Activated CD4-positive, alpha-beta T cell treated with anti-CD3 and anti-CD28 coated beads, Interleukin-10, Interleukin-2, amounts not matched to agents 100 ng/mL and 50 ng/mL, durations not matched to agents 16 hours and 8 hours (primary cell): ENCODE measurements at regions not wholly inside any gene's neighbourhood (a gene's known extent, or its start where the extent isn't known, plus 50 kb on each side); places are given as distances from the start of the nearest gene placed in this dataset.

Source experiments
- DNase-seq: peaks from one replicate; pipeline ENCODE4 v3.0.0-alpha.2; 2020

DNA sequence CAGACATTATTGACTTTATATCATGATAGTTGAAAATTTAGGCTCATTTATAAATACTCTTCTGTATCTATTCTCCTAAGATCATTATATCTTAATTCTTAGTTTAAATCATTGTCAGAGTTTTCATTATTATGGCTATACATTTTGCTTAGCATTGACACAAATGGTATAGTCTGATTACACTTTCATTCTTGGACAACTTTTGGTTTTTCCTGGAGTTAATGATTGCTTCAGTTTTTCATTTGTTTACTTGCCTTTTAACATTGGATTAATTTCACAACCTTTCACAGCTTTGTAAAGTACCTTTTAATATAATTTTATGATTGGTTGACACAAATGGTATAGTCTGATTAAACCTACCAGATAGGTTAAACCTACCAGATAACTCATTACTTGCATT is 298.2 kb downstream of the DYSF start:
- no peak for DNase-seq

DNA sequence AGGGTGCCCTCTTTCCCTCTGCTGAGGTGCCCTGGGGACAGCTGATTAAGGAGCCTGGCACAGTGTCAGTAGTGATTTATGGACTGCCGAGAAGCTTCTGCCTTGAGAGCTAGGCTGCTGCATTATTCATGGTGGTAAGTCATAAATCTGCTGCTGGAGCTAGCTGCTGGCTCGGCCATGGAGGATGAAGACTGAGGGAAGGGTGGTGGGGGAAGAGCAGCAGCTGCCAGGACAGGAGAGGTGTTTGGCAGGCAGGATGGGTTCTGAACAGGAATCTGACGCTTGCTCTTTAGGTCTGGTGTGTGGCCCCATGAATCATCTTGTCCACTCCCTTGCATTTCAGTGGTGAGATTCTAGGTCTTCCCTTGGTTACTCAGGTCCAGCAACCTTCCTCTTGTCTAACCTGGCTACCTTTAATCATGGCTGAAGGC is 296.3 kb downstream of the DYSF start:
- no peak for DNase-seq

- no peak for DNase-seq
Measured at GRCh38 chr2:71748227-71748626, 294.9 kb downstream of the DYSF start.

DNA sequence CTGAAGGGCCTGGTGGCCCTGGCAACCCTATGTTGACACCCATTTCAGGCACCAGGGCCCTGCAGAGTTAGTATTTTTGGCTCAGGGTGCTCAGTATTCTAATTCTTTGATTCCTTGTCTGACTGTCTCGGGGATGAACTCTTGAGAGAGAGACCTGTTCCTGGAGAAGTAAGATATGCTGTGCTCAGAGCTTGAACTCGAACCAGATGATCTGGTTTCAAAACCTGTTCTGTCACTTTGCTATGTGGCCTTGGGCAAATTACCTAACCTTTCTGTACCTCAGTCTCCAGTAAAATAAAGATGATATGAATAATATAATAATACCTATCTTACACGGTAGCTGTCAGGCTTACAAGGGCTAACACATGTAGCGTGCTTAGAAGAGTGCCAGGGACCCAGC is 294.2 kb downstream of the DYSF start:
- no peak for DNase-seq

DNA sequence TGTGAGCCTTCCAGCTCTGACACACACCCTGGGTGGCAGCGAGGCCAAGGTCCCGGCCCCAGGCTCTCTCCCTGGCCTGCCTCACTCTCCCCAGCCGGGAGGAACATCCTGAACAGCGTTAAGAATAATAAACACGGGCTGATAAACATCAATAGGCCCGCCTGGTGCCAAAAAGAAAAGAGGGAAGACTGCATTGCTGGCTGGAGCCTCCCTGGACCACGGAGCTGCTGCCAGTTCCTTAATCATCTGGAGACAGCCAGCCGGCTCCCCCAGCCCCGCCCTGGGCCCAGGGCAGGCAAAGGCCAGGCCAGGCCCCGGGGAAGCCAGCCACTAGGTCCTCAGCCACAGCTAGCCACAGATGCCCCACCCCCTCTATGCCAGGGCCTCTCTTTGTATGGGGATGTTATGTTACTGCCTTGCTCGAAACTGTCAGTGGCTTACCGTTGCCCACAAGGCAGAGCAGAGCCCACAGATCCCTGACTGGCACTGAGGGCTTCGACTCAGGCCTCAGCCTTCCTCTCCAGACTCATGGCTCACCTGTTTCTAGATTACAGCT is 293.7 kb downstream of the DYSF start:
- no peak for DNase-seq

- no peak for DNase-seq
Measured at GRCh38 chr2:71744781-71745180, 291.4 kb downstream of the DYSF start.

DNA sequence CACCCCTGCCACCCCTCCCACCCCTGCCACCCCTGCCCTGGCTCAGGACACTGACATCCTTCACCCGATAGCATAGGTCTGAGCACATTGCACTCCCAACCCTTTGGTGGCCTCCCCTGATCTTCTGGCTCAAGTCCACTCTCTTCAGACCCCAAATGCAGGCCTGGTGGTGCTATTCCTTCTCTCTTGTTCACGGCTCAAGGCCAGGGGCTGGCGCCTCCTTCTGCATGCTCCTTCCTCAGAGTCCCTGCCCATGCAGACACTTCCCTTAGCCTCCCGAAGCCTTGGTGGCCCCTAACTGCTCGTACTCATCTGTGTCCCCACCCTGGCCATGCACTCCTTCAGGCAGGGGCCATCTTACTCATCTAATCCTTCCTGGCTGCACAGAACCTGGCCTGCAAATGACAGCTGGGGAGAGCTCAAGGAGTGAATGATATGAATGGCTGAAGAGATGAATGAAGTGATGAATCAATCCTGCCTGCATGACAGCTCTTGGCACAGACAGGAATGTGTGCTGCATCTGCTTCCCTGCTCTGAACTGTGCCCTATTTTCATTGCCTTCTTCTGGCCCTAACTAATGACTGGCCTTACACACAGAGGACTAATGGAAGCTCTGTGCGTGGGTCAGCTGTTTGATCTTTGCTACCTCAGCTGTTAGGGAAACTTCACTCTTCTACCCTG is 290.8 kb downstream of the DYSF start:
- DNase-seq = no peak

DNA sequence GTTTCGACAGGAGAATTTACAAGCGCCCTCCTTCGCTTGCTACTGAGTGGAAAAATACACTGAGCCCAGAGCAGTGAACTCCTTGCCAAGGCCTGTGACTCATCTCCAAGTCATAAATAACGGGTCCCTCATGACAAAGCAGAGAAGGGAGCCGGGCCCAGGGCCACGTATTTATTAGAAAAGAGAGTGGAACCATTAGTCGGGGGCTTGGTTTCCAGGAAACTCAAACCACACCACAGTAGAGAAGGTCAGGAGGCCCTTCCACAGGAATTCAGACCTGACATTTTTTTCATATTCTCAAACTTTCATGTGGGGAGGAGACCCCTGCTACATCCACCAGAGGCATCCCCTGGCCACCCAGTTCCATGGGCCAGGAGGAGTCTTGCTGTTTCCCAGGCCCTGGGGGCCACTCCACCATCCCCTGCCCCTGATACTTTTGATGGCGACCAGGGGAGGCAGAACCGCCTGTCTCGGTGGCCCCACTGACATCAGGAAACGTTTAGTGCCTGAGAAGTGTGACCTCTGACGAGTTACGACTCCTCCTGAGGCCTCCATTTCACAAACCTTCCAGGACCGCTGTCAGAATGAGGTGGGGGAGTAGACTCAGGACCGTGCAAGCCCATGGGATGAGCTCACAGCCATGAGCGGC is 289.7 kb downstream of the DYSF start:
- DNase-seq = no peak

DNA sequence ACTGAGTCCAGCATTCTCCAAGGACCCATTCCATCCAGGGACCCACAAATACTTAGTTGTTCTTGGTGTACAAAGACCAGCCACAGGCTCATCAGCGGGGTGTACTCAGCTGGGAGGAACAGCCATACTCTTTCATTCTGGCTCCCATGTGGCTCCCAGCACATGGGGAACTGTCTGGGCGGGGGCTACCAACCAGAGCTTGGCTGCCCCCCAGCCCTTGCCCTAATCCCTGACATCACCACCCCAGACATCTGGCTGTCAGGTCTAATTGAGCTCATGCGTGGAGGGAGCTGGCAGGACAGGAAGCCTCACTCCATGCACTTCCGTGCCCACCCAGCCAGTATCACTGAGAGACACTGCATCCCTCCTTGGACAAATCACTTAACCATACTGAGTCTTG is 283.6 kb downstream of the DYSF start:
- no peak for DNase-seq

DNA sequence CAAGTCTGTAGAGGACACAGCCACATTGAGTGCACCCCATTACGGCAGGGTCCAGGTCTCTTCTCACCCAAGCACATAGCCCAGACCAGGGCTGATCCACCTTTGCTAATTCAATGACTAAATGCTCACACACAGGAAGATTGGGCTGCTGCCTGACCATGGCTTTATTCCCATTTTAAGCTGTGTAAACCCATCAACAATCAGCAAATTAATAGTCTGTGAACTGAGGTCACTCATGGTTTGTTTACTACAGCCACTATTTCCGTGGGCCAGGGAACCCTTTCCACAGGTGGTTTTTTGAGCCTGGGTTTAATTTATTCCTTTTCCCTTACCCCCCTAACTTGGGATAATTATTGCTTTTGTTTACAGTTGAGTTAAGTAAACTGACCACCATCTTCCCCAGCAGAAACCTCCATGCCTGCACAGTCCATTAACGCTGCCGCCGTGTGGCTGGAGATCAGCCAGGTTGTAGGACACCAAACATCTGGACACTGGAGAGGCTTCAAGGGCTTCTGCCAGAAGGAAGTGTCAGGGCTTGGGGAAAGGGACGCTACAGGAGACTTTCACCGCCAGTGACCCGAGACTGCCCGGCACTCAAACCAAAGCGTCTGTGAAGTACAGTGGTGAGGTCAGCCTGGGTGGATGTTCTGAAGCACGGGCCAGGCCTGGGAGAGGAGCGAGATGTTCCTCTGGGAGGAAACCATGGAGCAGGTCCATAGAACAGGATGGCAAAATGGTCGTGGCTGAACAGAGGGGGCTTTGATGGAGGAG is 282.9 kb downstream of the DYSF start:
- no peak for DNase-seq
